Mucosa of rectum (tissue), 2 donors: ENCODE measurements at regions not wholly inside any gene's neighbourhood (a gene's known extent, or its start where the extent isn't known, plus 50 kb on each side); places are given as distances from the start of the nearest gene placed in this dataset.

Experiments
- H3K27ac ChIP-seq, 2 donors: one replicate each; pipeline ENCODE4 v1.7.0; 2013; ENCODE audit warnings: inconsistent platforms in 2 of 2, low read depth in 2 of 2, low read length in 2 of 2
- H3K27me3 ChIP-seq, 2 donors: one replicate each; pipeline ENCODE4 v1.7.0; 2013; ENCODE audit warnings: low read length in 2 of 2; ENCODE audit not compliant: control insufficient read depth in 2 of 2, insufficient read depth in 2 of 2
- H3K36me3 ChIP-seq, 2 donors: one replicate each; pipeline ENCODE4 v1.7.0; 2013; ENCODE audit warnings: low read length in 2 of 2; ENCODE audit not compliant: control insufficient read depth in 2 of 2, insufficient read depth in 2 of 2
- H3K4me1 ChIP-seq, 2 donors: one replicate each; pipeline ENCODE4 v1.7.0; 2013; ENCODE audit warnings: low read length in 2 of 2, mild to moderate bottlenecking in 1 of 2; ENCODE audit not compliant: control insufficient read depth in 2 of 2, insufficient read depth in 2 of 2
- H3K4me3 ChIP-seq, 2 donors: one replicate each; pipeline ENCODE4 v1.7.0; 2013; ENCODE audit warnings: low read length in 2 of 2
- H3K9ac ChIP-seq, 2 donors: one replicate each; pipeline ENCODE4 v1.7.0; 2013; ENCODE audit warnings: low read length in 2 of 2, low read depth in 1 of 2, mild to moderate bottlenecking in 1 of 2
- H3K9me3 ChIP-seq, 2 donors: one replicate each; pipeline ENCODE4 v1.7.0; 2013; ENCODE audit warnings: low read length in 2 of 2; ENCODE audit not compliant: control insufficient read depth in 2 of 2
- donor health status: healthy.
- donor health status: Normal muscosa, but diverticular disease.

- H3K4me1 ChIP-seq = peaks cover 8 to 9% of the 10 kb centered on the region in 2 donors
- H3K27me3 ChIP-seq = no peaks in the 10 kb centered on the region
These were observed 117.8 kb upstream of the BRINP3 start for GRCh38 chr1:190595438-190595837.

GRCh38 chr1:190597294-190597693 lies 119.6 kb upstream of the BRINP3 start:
- peaks cover 8 to 9% of the 10 kb centered on the region in 2 donors for H3K4me1 ChIP-seq
- H3K4me3 ChIP-seq = no peak overlapping the region
- no peak overlapping the region for H3K9ac ChIP-seq
- peak overlapping the region; percentile 48 to 80 for H3K27ac ChIP-seq
- no peaks in the 10 kb centered on the region for H3K36me3 ChIP-seq
- H3K9me3 ChIP-seq = no peaks in the 10 kb centered on the region
- H3K27me3 ChIP-seq = no peaks in the 10 kb centered on the region

More at GRCh38 chr1:190595438-190595837, 117.8 kb upstream of the BRINP3 start:
- H3K9ac ChIP-seq = no peak overlapping the region
- H3K9me3 ChIP-seq = no peaks in the 10 kb centered on the region
- no peak overlapping the region for H3K27ac ChIP-seq
- no peaks in the 10 kb centered on the region for H3K36me3 ChIP-seq
- no peak overlapping the region for H3K4me3 ChIP-seq

GRCh38 chr1:190599670-190600069 lies 122.0 kb upstream of the BRINP3 start:
- Histone ChIP-seq H3K4me1 (peaks cover 8 to 9% of the 10 kb centered on the region in 2 donors), H3K27ac (no peak overlapping the region), H3K27me3 (no peaks in the 10 kb centered on the region), H3K9me3 (no peaks in the 10 kb centered on the region), H3K4me3 (no peak overlapping the region), H3K36me3 (no peaks in the 10 kb centered on the region), H3K9ac (no peak overlapping the region)

DNA sequence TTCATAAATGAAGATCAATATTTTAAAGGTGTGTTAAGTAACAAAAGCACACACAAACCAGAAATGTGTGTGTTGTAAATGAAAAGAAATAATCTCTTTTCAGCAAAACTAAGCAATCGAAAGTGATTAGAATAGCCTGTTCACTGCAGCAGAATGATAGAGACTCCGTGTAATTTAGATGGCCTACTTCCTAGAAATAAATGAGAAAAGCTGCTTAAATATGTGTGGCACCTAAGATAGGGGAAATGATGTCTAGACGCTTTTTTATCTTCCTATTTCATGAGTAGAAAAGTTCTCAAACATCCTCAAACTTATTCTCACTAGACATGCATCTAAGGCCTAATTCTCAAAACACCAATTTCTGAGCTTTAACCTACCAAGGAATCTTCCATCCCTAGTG lies 124.7 kb upstream of the BRINP3 start:
- no peaks in the 10 kb centered on the region for H3K27me3 ChIP-seq
- H3K4me3 ChIP-seq = no peak overlapping the region
- no peaks in the 10 kb centered on the region for H3K36me3 ChIP-seq
- H3K27ac ChIP-seq = no peak overlapping the region
- H3K4me1 ChIP-seq = peaks cover 0 to 2% of the 10 kb centered on the region in 2 donors
- no peak overlapping the region for H3K9ac ChIP-seq
- H3K9me3 ChIP-seq = no peaks in the 10 kb centered on the region

DNA sequence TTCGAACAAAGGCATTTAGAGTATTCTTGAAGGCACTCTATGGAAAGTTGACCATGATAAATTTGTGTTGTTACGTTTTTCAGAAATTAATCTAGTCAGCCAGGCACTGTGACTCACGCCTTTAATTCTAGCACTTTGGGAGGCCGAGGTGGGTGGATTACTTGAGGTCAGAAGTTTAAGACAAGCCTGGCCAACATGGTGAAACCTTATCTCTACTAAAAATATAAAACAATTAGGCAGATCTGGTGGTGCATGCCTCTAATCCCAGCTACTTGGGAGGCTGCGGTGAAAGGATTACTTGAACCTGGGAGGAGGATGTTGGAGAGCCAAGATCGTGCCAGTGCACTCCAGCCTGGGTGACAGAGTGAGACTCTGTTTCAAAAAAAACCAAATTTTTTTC lies 130.6 kb upstream of the BRINP3 start:
- Histone ChIP-seq H3K27ac (no peak overlapping the region), H3K9me3 (no peaks in the 10 kb centered on the region), H3K27me3 (no peaks in the 10 kb centered on the region), H3K4me3 (no peak overlapping the region), H3K4me1 (no peaks in the 10 kb centered on the region), H3K36me3 (no peaks in the 10 kb centered on the region), H3K9ac (no peak overlapping the region)

- H3K9me3 ChIP-seq = no peaks in the 10 kb centered on the region
- no peak overlapping the region for H3K4me3 ChIP-seq
- H3K9ac ChIP-seq = no peak overlapping the region
- no peaks in the 10 kb centered on the region for H3K4me1 ChIP-seq
- no peaks in the 10 kb centered on the region for H3K27me3 ChIP-seq
- no peaks in the 10 kb centered on the region for H3K36me3 ChIP-seq
- H3K27ac ChIP-seq = no peak overlapping the region
These were observed 138.2 kb upstream of the BRINP3 start for GRCh38 chr1:190615818-190616217.

DNA sequence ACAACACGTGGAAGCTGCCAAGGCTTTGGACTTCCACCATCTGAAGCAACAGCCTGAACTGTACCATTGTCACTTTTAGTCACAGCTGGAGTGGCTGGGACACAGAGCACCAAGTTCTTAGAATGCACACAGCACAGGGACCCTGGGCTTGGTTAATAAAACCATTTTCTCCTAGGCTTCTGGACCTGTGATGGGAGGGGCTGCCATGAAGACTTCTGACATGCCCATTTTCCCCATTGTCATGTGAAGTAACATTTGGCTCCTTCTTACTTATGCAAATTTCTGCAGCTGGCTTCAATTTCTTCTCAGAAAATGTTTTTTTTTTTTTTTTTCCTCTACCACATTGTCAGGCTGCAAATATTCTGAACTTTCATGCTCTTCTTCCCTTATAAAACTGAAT lies 138.6 kb upstream of the BRINP3 start:
- no peaks in the 10 kb centered on the region for H3K4me1 ChIP-seq
- no peak overlapping the region for H3K27ac ChIP-seq
- no peaks in the 10 kb centered on the region for H3K36me3 ChIP-seq
- no peak overlapping the region for H3K9ac ChIP-seq
- H3K4me3 ChIP-seq = no peak overlapping the region
- H3K9me3 ChIP-seq = no peaks in the 10 kb centered on the region
- H3K27me3 ChIP-seq = no peaks in the 10 kb centered on the region

GRCh38 chr1:190619724-190620123 lies 142.1 kb upstream of the BRINP3 start:
- Histone ChIP-seq H3K9me3 (no peaks in the 10 kb centered on the region), H3K9ac (no peak overlapping the region)

DNA sequence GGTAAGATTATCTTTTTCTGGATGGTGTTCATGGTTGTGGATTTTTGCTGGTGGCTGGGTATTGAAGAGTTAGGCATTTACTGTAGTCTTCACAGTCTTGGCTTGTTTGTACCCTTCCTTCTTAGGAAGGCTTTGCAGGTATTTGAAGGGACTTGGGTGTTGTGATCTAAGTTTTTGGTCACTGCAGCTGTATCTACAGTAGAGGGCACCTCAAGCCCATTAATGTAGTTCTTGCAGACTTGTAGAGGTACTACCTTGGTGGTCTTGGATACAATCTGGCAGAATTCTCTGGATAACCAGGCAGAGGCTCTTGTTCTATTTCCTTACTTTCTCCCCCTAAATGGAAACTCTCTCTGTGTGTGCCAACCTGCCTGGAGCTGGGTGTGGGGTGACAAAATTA lies 155.8 kb upstream of the BRINP3 start:
- Histone ChIP-seq H3K4me1 (no peaks in the 10 kb centered on the region), H3K9me3 (no peaks in the 10 kb centered on the region), H3K27ac (no peak overlapping the region), H3K9ac (no peak overlapping the region), H3K4me3 (no peak overlapping the region), H3K36me3 (no peaks in the 10 kb centered on the region), H3K27me3 (no peaks in the 10 kb centered on the region)

More at GRCh38 chr1:190619724-190620123, 142.1 kb upstream of the BRINP3 start:
- H3K27me3 ChIP-seq = no peaks in the 10 kb centered on the region
- no peak overlapping the region for H3K27ac ChIP-seq
- no peaks in the 10 kb centered on the region for H3K36me3 ChIP-seq
- no peak overlapping the region for H3K4me3 ChIP-seq
- H3K4me1 ChIP-seq = no peaks in the 10 kb centered on the region

DNA sequence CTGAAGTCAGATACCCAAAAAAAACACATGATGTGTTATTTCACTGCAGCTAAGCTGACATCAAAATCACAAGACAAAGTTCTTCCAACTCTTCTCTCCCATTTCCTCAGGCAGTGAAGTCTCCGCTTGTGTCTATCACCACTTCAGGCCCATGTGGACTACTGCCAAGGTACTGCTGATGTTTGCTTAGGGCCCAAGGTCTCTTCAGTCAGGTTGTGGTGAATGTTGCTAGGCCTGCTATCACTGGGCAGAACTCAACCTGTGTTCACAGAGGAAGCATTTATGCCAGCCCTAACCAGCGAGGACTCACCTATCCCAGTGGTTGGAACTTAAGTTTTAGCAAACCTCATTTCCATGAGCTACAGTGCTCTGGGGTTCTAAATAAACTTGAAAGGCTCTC lies 156.5 kb upstream of the BRINP3 start:
- no peaks in the 10 kb centered on the region for H3K27me3 ChIP-seq
- H3K27ac ChIP-seq = no peak overlapping the region
- H3K9me3 ChIP-seq = no peaks in the 10 kb centered on the region
- no peak overlapping the region for H3K4me3 ChIP-seq
- no peaks in the 10 kb centered on the region for H3K36me3 ChIP-seq
- H3K9ac ChIP-seq = no peak overlapping the region
- no peaks in the 10 kb centered on the region for H3K4me1 ChIP-seq

- H3K9ac ChIP-seq = no peak overlapping the region
- H3K36me3 ChIP-seq = no peaks in the 10 kb centered on the region
- no peaks in the 10 kb centered on the region for H3K27me3 ChIP-seq
- no peaks in the 10 kb centered on the region for H3K4me1 ChIP-seq
- no peaks in the 10 kb centered on the region for H3K9me3 ChIP-seq
- H3K4me3 ChIP-seq = no peak overlapping the region
- H3K27ac ChIP-seq = no peak overlapping the region
These were observed 171.9 kb upstream of the BRINP3 start for GRCh38 chr1:190649553-190649952.
